ENCODE measurements at regions not wholly inside any gene's neighbourhood (a gene's known extent, or its start where the extent isn't known, plus 50 kb on each side); places are given as distances from the start of the nearest gene placed in this dataset.

- no peak for ATAC-seq
These were observed 114.4 kb upstream of the PARP11 start for GRCh38 chr12:3987571-3987970.

DNA sequence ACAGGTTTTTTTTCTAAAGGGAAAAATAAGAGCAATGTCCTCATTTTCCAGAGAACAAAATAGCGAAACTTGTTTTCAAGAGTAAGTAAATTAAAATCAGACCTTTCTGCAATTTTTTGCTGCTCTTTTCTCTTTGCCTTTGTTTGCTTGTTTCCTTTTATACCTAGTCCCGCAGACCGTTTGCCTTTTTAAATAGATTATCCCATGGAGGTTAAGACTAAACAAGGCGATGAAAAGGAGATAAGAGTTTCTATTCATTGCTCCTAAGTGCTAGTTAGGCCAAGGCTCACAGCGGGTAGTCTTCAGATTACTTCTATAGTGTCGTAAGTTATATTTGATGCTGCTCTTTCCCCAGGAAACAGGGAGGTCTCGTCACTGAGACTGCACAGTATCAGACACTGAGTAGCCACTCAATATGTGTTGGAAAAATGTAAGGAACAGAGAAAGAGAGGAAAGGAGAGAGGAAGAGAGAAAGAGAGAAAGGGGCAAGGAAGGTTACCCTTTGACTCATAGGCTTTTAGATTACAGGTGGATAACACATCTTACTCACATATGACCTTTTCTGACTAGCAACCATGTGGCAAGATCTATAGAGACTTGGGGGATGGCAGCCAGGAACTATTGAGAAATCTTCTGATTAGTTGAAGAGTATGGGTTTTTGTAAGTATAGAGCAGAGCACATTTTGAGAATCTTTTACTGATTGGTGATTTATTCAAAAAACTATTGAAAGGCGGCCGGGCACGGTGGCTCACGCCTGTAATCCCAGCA lies 107.5 kb upstream of the PARP11 start:
- peak; percentile 72 to 74 for ATAC-seq

DNA sequence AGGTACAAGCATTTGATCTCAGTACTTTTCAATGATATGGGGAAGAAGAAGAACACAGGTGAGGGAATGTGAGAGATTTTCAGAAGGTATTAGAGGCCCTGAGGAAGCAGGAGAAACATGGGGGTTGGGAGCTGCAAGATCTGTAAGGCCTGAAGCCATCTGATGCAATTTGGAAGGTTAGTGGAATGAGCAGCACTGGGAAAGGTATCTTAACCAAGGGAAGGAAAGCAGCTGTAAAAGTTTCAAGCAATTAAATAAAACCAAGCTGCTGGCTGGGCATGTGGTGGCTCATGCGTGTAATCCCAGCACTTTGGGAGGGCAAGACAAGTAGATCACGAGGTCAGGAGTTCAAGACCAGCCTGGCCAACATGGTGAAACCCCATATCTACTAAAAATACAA lies 104.4 kb upstream of the PARP11 start:
- no peak for ATAC-seq

- ATAC-seq = peak; percentile 48 to 56
These were observed 103.2 kb upstream of the PARP11 start for GRCh38 chr12:3976351-3976938.

DNA sequence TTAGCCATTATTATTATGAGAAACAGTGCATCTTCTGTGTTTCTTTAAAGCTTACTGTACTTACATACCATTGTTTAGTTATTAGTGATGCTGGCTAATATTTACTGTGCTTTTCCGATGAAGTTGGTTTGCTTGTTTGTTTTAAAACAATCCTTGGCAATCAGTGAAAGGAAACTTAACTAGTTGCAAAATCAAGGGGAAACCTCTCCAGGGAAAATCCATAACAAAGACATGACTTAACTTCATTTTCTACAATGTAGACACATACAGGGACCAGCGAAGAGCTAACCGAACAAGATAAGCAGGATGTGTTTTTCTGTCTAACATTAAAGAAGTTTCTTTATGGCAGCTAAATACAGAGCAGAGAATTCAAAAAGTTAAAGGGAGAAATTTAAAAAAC lies 102.5 kb upstream of the PARP11 start:
- ATAC-seq = no peak

DNA sequence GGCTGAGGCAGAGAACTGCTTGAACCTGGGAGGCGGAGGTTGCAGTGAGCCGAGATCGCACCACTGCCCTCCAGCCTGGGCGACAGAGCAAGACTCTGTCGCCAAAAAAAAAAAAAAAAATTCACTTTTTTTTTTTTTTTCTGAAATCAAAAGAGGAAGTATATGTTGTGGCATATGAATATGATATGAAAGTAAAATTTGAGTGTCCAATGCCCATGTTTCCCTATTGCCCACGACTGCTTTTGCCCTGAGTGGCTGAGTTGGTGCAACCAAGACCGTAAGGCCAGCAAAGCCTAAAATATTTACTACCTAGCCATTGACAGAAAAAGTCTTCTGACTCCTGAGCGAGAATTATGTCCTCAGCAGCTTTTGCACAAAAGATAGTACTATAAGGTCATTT lies 101.7 kb upstream of the PARP11 start:
- no peak for ATAC-seq

- peak; percentile 32 to 36 for ATAC-seq
These were observed 100.9 kb upstream of the PARP11 start for GRCh38 chr12:3973973-3974644.

GRCh38 chr12:3973269-3973884 lies 100.2 kb upstream of the PARP11 start:
- ATAC-seq = peak; percentile 35 to 48

GRCh38 chr12:3972576-3972975 lies 99.4 kb upstream of the PARP11 start:
- ATAC-seq = no peak

DNA sequence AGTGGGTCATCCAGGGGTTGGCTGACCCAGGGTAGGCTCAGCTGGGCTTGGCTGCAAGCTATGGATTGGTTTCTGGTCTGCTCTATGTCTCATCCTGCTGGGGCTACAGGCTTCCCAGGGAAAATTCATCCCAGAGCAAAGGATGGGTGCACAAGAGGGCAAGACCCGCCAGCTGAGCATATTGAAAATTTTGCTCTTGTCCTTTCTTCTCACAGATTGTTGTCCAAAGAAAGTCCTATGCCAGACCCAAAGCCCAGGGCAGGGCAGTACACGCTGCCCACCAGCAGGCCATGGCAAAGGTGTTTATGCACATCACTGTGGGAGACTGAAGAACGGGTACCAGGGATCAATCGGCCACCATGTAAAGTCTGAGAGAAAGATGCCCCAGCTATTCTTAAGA lies 95.3 kb upstream of the PARP11 start:
- ATAC-seq = no peak

GRCh38 chr12:3967556-3968160 lies 94.5 kb upstream of the PARP11 start:
- no peak for ATAC-seq

- ATAC-seq = no peak
These were observed 93.2 kb upstream of the PARP11 start for GRCh38 chr12:3966376-3966775.

DNA sequence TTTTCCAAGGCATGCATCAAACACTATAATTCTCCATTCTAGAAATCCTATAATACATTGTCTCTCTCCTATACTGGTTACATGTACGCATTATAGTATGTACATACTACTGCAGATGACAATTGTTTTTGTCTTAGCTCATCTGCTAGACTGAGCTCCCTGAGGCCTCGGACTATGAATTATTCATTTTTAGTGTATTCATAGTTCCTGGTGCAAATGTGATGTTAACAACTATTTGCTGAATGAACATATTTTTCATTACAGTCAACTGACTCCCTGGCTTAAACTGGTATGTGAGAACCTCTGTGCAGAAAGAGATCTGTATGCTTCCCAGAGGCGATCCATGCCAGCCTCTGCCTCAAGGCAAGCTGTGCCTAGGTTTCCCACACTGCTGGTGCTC lies 91.8 kb upstream of the PARP11 start:
- ATAC-seq = no peak

GRCh38 chr12:3964439-3964838 lies 91.2 kb upstream of the PARP11 start:
- ATAC-seq = no peak

- ATAC-seq = peak; percentile 76 to 88
These were observed 89.7 kb upstream of the PARP11 start for GRCh38 chr12:3962631-3963483.

- ATAC-seq = no peak
These were observed 88.4 kb upstream of the PARP11 start for GRCh38 chr12:3961591-3961990.

DNA sequence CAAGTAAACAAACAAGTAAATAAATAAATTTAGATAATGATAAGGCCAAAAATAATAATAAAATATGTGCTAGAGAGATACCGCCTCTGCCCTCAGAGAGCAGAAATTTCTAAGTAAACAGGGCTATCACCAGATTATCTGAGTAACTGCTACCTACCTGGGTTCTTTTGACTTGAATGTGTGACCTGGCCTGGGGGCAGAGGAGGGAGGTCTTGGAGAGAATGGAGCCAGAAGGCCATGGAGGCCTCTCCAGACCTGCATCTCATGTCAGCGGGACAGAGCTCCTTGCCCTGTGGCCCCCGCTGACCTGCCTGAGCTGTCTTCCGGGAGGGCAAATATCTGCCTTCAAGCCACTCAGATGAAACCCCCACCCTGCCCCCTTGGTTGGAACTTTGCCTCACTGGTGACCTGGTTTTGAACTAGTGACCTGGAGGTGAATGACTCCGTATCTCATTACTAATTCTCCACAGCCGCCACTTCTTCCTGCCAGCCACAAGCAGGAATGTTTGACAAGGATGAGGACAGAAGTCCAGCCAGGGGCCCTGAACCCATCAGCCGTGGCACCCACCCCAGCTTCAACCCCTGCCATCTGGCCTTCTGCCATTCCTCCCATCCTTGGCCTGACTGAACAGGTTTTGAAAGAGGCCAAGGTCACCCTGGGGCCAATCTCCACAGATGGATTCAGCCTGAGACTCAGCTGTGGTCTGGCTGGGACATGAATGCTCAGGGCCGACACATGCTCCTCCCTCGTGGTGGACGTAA lies 86.8 kb upstream of the PARP11 start:
- ATAC-seq = no peak

- no peak for ATAC-seq
These were observed 85.3 kb upstream of the PARP11 start for GRCh38 chr12:3958534-3958933.

DNA sequence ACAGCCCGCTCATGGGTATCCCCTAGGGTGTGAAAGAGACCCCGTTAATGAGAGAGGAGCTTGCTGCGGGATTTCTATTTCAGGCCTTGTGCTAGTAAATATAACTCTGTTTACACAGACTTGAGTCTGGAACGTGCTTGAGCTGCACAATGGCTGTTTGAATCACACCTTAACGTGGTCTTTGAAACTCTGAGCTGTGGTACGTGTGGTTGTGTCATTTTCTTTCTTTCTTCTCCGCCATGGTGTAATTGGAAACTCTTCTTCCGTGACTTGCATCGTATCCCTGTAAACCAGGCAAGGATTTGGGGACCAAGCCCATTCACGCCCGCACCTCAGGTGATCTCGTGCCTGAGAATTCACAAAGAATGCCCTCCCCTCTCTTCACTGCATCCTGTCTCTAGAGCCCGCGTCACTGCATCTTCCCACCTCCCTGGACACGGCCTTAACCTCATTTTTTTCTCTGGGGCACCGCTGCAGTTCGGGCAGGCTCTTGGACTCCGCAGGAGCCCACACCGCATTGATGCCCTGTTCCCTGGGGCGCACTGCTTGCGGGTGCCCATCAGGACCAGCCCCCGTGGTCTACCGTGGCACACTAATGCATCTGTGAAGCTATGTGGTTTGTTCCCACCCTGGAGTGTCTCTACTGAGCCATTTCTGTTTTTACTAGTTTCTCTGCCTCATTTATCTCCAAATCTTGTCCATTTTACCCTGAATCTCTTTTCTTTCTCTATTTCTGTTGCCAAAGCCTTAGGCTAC lies 78.4 kb upstream of the PARP11 start:
- ATAC-seq = no peak

DNA sequence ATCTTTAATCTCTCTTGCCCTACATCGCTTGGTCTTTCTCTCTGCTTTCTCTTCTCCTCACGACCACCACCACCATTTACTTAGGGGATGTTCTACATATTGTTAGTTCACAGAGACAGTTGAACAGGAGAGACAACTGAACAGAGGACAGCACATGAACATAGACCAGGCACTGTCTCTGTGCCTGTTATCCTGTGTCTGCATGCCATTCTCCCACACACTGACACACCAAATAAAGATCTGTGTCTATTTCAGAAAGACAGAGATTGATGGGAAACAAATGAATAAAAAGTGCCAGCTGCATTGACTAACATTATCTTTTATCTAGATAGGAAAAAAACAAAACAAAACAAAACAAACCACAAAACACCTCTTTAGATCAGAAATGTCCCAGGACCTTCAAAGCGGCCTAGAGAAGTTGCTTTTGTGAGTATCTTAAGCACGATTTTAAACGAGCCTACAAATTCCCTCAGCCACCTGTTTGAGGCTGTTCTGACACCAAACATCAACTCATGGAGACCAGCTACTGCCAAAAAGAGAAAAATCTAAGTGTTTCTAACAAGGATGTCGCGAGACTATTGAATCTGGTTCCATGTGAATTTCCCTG lies 77.6 kb upstream of the PARP11 start:
- no peak for ATAC-seq
